Prostate gland (tissue), 2 donors: ENCODE measurements at regions not wholly inside any gene's neighbourhood (a gene's known extent, or its start where the extent isn't known, plus 50 kb on each side); places are given as distances from the start of the nearest gene placed in this dataset.

Experiments used
- CTCF ChIP-seq, 4 experiments: fragments of 200-600 bp in 2 of 4; fragments of 450-650 bp in 2 of 4; sonication (generic) in 2 of 4; IDR thresholded peaks; 1 replicate in 3 of 4; 2 replicates in 1 of 4; pipeline ENCODE4 v1.5.1; 2016 to 2019; ENCODE audit warnings: antibody characterized with exemption in 4 of 4, mild to moderate bottlenecking in 2 of 4, moderate library complexity in 2 of 4
- POLR2A ChIP-seq: fragments of 450-650 bp; IDR thresholded peaks from one replicate; pipeline ENCODE4 v1.6.1; 2016; ENCODE audit warnings: antibody characterized with exemption, mild to moderate bottlenecking
- POLR2AphosphoS5 ChIP-seq: sonication (generic); formaldehyde crosslinking; IDR thresholded peaks from one replicate; pipeline ENCODE4 v1.6.1; 2017; ENCODE audit warnings: antibody characterized with exemption

GRCh38 chr11:97844016-97844415 lies 1176.7 kb upstream of the CNTN5 start:
- TF ChIP-seq POLR2A: no peak
- no peak for TF ChIP-seq CTCF (IDR thresholded peaks at IDR 0.05)
- TF ChIP-seq POLR2AphosphoS5: no peak
